NT2/D1 (cell line): ENCODE measurements at regions not wholly inside any gene's neighbourhood (a gene's known extent, or its start where the extent isn't known, plus 50 kb on each side); places are given as distances from the start of the nearest gene placed in this dataset.

ENCODE experiments used
- DNase-seq: peaks from one replicate; pipeline ENCODE4 v3.0.0-alpha.2; 2011; ENCODE audit warnings: low read depth, low spot score
- H3K27me3 ChIP-seq: 2 replicates; pipeline ENCODE4 v1.6.0; 2011; ENCODE audit warnings: mild to moderate bottlenecking; ENCODE audit not compliant: insufficient read length, insufficient read depth
- H3K36me3 ChIP-seq: 2 replicates; pipeline ENCODE4 v1.6.1; 2011; ENCODE audit warnings: mild to moderate bottlenecking, low read length, mixed read lengths; ENCODE audit not compliant: insufficient read depth, insufficient read length
- H3K4me1 ChIP-seq: 2 replicates; pipeline ENCODE4 v1.5.1; 2011; ENCODE audit not compliant: insufficient read depth, insufficient read length
- H3K4me3 ChIP-seq: 2 replicates; pipeline ENCODE4 v1.5.1; 2011; ENCODE audit warnings: low read depth; ENCODE audit not compliant: insufficient read length
- H3K9ac ChIP-seq: 2 replicates; pipeline ENCODE4 v1.6.0; 2011; ENCODE audit warnings: low read depth; ENCODE audit not compliant: insufficient read length
- H3K9me3 ChIP-seq: 2 replicates; pipeline ENCODE4 v1.5.1; 2011; ENCODE audit warnings: mild to moderate bottlenecking, low read length; ENCODE audit not compliant: insufficient read depth
- SUZ12 ChIP-seq: IDR thresholded peaks from 2 replicates; pipeline ENCODE4 v1.6.1; 2011; ENCODE audit not compliant: insufficient read length, insufficient read depth; ENCODE audit errors: extremely low read depth
- YY1 ChIP-seq: IDR thresholded peaks from 2 replicates; pipeline ENCODE4 v1.6.1; 2011; ENCODE audit not compliant: insufficient read length, insufficient read depth
- ZNF274 ChIP-seq: IDR thresholded peaks from 2 replicates; pipeline ENCODE4 v1.6.1; 2011; ENCODE audit warnings: mild to moderate bottlenecking, low read depth, low read length

GRCh38 chr18:68354176-68354575 is 360.7 kb downstream of the TMX3 start:
- no peak for DNase-seq
- TF ChIP-seq YY1 = no peak
- TF ChIP-seq SUZ12 = no peak
- TF ChIP-seq ZNF274 = no peak

GRCh38 chr18:68342039-68342659 is 372.8 kb downstream of the TMX3 start:
- no peak for DNase-seq
- no peaks in the 10 kb centered on the region for H3K4me1 ChIP-seq
- H3K27me3 ChIP-seq = no peaks in the 10 kb centered on the region

More at GRCh38 chr18:68354176-68354575, 360.7 kb downstream of the TMX3 start:
- no peak overlapping the region for H3K4me3 ChIP-seq
- H3K4me1 ChIP-seq = no peaks in the 10 kb centered on the region
- H3K9me3 ChIP-seq = no peaks in the 10 kb centered on the region; the same call in 1 of the 2 replicates
- no peaks in the 10 kb centered on the region for H3K36me3 ChIP-seq
- no peak overlapping the region for H3K9ac ChIP-seq
- no peaks in the 10 kb centered on the region for H3K27me3 ChIP-seq

GRCh38 chr18:68340606-68341005 is 374.3 kb downstream of the TMX3 start:
- no peak for DNase-seq
- TF ChIP-seq ZNF274 (no peak), SUZ12 (no peak), YY1 (no peak)
- H3K27me3 ChIP-seq = no peaks in the 10 kb centered on the region

More at GRCh38 chr18:68342039-68342659, 372.8 kb downstream of the TMX3 start:
- no peaks in the 10 kb centered on the region for H3K9me3 ChIP-seq
- TF ChIP-seq YY1 (no peak), SUZ12 (no peak), ZNF274 (no peak)
- no peaks in the 10 kb centered on the region for H3K36me3 ChIP-seq
- no peak overlapping the region for H3K9ac ChIP-seq
- no peak overlapping the region for H3K4me3 ChIP-seq

DNA sequence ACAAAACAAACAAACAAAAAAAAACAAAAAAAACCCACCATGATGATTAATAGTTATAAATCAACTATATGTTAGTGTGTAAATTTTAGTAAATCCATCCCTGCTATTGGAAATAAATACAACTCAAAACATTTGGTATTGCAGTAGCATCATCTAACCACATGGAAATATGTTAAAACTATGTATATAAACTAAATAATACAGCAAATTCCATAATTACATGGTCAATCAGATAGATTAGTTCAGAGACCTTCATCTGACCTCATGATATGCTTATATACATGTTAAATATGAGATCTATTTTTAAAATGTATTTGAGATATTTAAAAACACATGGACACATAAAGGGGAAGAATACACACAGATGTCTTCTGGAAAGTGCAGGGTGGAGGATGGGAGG is 384.2 kb downstream of the TMX3 start:
- Histone ChIP-seq H3K36me3 (no peaks in the 10 kb centered on the region), H3K4me3 (no peak overlapping the region), H3K27me3 (no peaks in the 10 kb centered on the region), H3K4me1 (no peaks in the 10 kb centered on the region), H3K9ac (no peak overlapping the region), H3K9me3 (no peaks in the 10 kb centered on the region)
- no peak for DNase-seq
- TF ChIP-seq YY1 = no peak
- no peak for TF ChIP-seq ZNF274
- no peak for TF ChIP-seq SUZ12

More at GRCh38 chr18:68340606-68341005, 374.3 kb downstream of the TMX3 start:
- H3K9ac ChIP-seq = no peak overlapping the region
- no peak overlapping the region for H3K4me3 ChIP-seq
- no peaks in the 10 kb centered on the region for H3K9me3 ChIP-seq
- H3K4me1 ChIP-seq = no peaks in the 10 kb centered on the region
- no peaks in the 10 kb centered on the region for H3K36me3 ChIP-seq

- Histone ChIP-seq H3K4me1 (no peaks in the 10 kb centered on the region), H3K9ac (no peak overlapping the region), H3K27me3 (no peaks in the 10 kb centered on the region), H3K36me3 (no peaks in the 10 kb centered on the region), H3K4me3 (no peak overlapping the region), H3K9me3 (no peaks in the 10 kb centered on the region)
- TF ChIP-seq YY1 (no peak), ZNF274 (no peak)
- no peak for DNase-seq
These were observed 391.0 kb downstream of the TMX3 start for GRCh38 chr18:68323921-68324320.

DNA sequence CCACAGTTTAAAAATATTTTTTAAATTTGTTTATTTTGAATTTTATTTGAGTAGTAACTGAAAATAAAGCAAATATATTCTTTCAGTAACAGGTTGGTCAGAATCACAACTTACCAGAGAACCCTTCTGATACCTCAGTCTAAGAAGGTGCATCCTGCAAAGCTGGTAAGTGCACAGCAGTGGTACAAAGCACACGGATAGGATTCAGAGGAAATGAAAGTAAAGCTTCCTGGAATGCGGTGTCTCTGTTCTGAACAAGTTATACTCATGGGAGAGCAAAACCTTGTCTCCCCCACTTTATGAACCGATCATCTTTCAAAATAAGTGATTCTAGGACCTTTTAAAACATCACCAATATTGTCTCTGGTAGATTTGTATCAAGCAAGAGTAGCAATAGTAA is 398.3 kb downstream of the TMX3 start:
- DNase-seq = no peak
- Histone ChIP-seq H3K9me3 (no peaks in the 10 kb centered on the region), H3K4me1 (no peaks in the 10 kb centered on the region), H3K9ac (no peak overlapping the region), H3K36me3 (no peaks in the 10 kb centered on the region), H3K27me3 (no peaks in the 10 kb centered on the region), H3K4me3 (no peak overlapping the region)
- no peak for TF ChIP-seq ZNF274
- no peak for TF ChIP-seq YY1
- no peak for TF ChIP-seq SUZ12

- no peaks in the 10 kb centered on the region for H3K9me3 ChIP-seq
- H3K36me3 ChIP-seq = no peaks in the 10 kb centered on the region
- TF ChIP-seq ZNF274 = no peak
- no peak for TF ChIP-seq SUZ12
- no peak for TF ChIP-seq YY1
- H3K27me3 ChIP-seq = no peaks in the 10 kb centered on the region
- no peak overlapping the region for H3K4me3 ChIP-seq
- no peaks in the 10 kb centered on the region for H3K4me1 ChIP-seq
- no peak for DNase-seq
- H3K9ac ChIP-seq = no peak overlapping the region
These were observed 400.5 kb downstream of the TMX3 start for GRCh38 chr18:68314403-68314802.

DNA sequence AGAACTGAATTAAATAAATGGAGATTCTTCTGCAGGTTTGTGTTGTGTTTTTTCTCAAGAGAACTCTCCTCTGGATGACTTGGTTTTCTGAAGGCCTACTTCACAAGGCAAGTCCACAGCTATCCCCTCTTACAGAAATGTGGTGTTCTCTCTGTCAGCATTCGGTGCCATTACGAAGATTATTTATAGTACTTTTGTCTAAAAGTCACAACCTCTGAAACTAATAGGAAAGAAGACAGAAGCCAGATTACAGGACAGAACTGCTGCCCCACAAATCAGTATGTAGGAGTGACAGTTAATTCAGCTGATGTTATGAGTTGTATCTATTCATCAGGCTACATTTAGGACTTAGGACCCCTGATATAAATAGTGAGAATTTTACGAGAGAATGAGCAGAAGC is 413.5 kb downstream of the TMX3 start:
- H3K4me3 ChIP-seq = no peak overlapping the region
- TF ChIP-seq ZNF274 = no peak
- TF ChIP-seq SUZ12 = no peak
- TF ChIP-seq YY1 = no peak
- no peak for DNase-seq
- H3K9me3 ChIP-seq = no peaks in the 10 kb centered on the region
- no peaks in the 10 kb centered on the region for H3K4me1 ChIP-seq
- H3K27me3 ChIP-seq = no peaks in the 10 kb centered on the region
- H3K36me3 ChIP-seq = no peaks in the 10 kb centered on the region
- H3K9ac ChIP-seq = no peak overlapping the region
